AG08395 (cell line): ENCODE measurements at regions not wholly inside any gene's neighbourhood (a gene's known extent, or its start where the extent isn't known, plus 50 kb on each side); places are given as distances from the start of the nearest gene placed in this dataset.
A peak's percentile ranks its signal among the peaks of the same experiment; 100 is the strongest.
"Not testable (repeated sequence)": the region's sequence is repeated elsewhere in the genome, so short reads cannot be mapped to it uniquely, and the experiment has no call there.

Experiments
- DNase-seq: peaks from one replicate; pipeline ENCODE4 v3.0.0; 2012; ENCODE audit warnings: mixed read lengths, low spot score

DNA sequence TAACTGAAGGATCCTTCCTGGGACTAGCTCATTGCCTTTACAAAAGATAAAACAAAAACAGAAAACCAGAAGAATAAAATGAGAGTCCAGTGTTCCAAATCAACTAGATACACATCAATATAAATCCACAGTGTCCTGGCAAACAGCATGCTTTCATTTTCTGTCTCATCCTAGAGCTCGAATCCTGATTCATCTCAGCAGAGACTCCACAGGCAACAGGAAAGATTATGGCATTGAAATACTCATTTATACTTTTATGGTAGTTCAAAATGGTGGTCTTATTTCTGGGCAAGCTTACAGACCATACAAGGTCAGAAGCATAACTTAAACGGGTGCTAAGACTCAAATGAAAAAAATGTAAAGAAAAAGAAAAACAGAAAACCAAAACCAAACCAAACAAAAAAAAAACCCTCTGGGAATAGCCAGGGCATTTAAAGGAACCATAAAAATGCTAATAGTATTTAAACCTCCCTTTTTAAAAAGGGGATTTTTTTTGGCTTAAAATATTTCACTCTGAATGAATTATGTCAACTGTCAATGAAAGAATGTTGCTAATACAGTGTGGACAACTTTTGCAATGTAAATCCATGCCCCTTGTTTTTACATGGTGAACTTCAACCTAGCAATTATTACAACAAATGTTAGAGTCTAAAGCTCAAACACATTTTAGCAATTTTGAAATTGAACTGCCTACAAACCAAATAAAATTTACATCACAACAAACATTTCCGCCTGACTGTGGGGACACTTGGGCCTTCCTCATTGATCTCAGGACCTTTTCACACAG, 57.9 kb downstream of the GPR101 start:
- DNase-seq: no peak

DNA sequence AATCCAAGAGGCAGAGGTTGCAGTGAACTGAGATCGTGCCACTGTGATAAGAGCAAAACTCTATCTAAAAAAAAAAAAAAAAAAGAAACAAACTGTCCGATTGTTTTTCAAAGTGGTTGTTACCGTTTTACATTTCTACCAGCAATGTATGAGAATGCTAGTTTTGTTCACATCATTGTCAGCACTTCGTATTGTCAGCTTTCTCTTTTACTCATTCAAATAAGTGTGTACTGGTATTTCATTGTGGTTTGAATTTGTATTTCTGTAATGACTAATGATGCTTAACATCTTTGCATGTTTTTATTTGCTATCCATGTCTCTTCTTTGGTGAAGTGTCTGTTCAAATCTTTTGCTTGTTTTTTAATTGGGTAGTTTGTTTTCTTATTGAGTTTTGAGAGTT, 65.8 kb downstream of the GPR101 start:
- no peak for DNase-seq

DNA sequence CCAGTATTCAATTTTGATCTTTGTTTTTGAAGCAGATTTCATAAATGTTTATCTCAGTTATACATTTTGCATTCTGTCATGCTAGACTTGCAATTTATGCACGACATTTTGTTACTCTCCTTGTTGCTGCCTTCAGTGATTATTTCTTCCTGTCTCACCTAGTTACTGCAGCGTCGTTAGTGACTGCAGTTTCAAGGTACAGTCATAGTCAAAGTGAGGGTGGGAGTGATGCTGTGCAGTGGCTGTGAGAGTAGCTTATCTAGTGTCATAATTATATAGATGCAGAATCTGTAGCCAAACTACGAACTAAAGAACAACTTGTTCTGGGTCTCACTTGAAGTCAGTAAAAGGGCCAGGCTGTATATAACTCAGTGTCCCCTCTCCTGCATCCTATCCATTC, 69.8 kb downstream of the GPR101 start:
- DNase-seq: no peak

DNA sequence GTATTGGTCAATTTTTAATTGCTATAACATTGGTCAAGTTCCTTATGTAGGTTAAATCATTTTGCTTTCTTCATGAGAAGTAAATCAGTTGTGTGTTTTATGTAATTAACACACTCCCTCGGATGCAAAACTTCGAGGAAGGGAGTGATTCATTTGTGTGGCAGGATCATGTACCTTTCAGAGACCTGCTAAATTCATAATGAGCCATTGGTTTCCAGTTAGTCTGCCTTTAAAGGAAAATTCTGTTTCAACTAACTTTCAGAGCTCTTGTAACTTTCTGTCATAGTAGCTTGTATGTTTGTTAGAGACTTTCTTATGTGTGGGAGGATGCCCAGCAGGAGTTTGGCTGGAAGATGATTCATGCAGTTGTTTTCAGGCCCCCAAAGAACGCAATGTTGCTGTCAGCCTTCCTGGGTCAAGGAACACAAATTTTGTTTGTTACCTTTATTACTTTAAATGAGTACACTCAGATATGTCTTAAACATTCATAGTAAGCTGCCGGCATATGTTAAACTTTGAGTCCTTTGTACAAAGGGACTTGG, 72.1 kb downstream of the GPR101 start:
- DNase-seq: no peak

DNA sequence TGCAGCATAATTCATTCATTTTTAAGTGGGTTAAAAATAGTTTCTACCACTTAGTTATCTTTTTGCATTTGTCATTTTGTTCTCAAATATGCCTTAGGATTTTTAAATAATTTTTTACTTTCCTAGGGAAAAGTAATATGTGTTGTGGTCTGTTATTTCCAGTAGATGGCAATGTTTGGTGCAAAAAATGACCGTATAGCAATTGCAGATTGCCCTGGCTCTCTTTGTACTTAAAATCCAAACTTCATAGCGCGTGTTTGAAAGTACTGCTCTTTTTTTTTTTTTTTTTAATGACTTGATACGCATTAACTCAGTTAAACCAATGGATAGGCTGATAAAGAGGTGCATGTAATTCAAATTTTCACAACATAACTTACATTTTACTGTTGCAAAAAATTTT, 74.4 kb upstream of the RBMX start:
- DNase-seq: peak; percentile 24

DNA sequence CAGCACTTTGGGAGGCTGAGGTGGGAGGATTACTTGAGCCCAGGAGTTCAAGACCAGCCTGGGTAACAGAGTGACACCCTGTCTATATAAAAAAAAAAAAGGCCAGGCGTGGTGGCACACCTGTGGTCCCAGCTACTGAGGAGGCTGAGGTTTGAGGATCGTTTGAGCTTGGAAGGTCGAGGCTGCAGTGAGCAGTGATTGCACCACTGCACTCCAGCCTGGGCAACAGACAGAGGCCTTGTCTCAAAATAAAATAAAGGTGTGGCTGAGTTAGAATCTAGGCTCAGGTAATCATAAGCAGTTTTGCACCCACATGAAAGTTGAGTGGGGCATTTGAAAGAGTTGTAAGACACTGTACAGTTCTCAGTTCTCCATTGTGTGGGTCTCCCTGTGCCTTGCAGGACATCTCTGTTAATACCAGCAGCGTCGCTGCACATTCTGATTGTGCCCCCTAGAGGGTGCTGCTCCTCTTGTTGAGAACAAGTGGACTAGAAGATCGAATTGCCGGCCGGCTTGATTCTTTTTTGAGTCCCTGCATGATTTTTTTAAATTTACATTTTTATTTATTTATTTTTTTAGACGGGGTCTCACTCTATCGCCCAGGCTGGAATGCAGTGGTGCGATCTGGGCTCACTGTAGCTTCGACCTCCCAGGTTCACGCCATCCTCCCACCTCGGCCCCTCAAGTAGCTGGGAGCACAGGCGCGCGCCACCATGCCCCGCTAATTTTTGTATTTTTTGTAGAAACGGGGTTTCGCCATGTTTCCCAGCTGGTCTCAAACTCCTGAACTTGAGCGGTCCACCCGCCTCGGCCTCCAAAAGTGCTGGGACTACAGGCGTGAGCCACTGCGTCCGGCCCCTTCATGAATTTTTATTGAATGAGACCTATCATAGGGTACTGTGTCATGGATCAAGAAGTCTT, 73.6 kb upstream of the RBMX start:
- DNase-seq: peak; percentile 47

DNA sequence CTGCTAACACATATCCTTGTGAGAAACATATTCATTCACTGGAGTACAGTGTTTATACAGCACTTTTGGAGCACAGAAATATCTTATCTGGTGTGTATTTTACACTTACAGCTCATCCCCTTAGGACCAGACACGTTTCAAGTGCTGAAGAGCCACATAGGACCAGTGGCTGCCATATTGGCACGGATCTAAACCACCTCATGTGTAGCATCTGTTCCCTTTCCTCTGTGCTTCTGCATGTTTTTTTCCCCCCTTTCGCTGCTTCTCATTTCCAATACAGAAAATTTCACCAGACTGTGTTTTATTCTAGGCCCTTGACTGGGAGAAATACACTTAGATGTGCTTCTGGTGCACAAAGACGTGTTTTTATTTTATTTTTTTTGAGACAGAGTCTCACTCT, 69.7 kb upstream of the RBMX start:
- DNase-seq: no peak

DNA sequence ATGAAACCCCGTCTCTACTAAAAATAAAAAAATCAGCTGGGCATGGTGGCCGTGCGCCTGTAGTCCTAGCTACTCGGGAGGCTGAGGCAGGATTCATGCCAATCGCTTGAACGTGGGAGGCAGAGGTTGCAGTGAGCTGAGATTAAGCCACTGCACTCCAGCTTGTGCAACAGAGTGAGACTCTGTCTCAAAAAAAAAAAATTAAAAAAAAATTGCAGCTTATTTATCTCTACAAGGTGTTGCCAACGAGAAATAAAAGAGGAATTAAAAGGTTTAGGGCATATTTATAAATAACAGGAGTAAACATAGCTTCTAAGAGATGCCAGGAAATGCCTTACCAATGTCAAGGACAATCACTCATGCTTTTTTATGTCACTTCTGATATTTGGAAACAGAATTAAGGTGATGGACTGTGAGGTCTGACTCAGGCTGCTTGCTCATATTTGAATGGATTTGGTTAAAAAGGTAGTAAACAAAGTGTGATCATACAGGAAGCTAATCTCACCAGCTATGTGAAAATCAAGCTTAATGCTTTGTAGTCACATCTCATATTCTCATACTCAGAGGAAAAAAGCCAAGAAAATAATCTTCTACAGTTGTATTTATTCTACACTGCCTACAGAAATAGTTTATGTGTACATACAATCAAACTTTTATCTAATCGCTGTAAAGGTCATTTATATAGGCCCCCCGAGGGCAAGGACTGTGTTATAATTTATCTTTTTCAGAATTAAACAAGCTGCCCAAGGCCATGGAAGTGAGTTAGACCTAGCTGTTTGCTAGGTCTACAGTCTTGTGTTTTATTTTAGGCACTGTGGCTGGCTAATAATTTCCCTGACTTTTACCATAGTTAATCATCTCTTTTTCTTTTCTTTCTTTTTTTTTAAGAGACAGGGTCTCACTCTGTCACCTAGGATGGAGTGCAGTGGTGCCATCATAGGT, 61.1 kb upstream of the RBMX start:
- DNase-seq: no peak

DNA sequence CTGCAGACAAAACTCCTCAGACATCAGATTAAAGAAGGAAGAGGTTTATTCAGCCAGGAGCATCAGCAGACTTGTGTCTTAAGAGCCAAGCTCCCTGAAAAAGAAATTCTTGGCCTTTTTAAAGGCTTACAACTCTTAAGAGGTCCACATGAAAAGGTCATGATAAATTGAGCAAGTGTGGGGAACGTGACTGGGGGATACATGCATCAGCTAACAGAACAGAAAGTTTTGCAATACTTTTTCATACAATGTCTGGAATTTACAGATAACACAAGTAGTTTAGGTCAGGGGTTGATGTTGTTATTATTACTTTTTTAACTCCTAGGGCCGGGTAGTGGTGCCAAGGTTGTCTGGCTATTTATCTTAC, 55.6 kb upstream of the RBMX start:
- DNase-seq: no peak

DNA sequence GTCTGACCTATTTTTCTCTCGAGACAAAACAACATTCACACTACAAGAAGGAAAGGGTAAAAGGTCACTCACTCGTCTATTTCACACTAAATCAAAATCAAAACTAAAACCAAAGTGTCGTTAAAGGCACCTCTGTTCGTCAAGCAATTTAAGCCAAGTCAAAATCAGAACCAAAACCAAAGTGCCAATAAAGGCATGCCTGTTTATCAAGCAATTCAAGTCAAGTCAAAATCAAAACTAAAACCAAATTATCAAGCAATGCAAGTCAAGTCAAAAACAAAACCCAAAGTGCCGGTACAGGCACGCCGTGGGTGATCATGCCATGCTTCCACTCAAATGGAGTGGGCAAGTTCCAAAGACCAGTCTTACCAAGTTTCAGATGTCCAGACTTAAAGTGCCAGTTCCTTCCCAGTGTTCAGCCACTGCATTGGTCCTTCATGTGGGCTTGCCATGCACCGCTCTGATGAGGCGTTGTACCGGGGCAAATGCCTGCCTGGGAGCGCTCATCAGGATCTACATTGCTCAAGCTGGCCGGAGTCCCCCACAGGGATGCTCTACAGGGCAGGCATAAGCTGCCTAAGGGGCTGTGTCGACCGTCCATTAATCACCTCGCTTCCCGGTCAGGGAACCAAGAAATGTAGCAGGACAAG, 55.1 kb upstream of the RBMX start:
- not testable (repeated sequence) for DNase-seq

DNA sequence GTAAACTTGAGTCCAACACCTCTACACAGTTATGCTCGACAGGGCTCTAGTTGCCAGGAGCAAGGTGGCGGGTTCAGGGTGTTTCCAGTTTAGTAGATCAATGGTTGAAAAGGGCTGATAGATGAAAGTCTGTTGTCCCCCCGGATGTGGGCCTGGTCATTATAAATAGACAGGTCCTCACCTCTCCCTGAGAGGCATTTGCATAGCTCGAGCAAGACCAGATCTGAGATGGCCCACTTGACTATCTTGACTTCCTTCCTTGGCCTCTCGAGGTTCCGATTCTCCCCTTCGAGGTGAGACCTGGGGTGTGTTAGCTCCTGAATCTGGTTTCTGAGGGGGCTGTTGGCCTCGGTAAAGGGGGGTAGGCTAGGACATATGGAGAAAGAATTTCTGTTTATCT, 54.1 kb upstream of the RBMX start:
- not testable (repeated sequence) for DNase-seq

DNA sequence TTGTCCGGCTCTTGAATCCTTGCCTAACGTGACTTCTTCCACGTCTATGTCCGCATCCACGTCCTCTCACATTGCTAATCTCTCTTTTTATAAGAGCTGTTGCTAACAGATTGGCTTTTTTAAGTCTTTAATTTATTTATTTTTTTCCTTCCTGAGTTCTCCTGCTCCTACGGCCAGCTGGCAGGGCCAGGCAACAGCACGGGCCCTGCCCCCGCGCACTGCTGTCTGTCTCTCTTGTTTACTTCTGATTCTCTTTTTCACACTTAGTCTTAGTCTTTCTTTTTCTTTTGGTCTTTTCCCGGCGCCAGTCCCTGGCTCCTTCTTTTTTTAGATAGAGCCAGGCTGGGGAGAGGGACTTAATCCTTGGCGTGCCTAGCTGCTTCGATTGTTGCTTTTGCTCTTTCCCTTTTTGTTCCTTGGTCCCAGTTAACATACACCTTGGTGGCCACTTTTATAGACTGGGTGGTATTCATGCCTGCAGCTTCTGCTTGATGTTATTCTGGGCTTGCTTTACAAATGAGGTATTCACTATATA, 53.2 kb upstream of the RBMX start:
- DNase-seq: no peak

DNA sequence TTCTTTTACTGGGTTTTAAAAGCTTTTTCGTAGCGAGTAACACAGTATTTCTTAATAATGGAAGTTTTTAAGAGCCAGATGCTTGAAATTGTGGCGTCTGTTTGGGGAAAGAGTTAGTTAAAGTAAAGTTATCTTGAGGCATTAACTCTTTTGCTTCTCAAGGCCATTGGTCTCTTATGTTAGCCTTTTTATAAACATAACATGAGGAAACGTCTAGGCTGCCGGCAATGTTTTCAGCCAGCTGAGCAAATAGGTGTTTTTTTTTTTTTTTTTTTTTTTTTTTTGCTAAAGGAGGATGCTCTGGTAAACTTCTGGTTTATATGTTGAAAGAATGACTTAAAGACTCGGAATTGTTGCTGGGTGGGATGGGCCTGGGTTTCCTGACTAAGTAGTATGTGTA, 51.1 kb upstream of the RBMX start:
- DNase-seq: no peak
